ENCODE measurements at regions not wholly inside any gene's neighbourhood (a gene's known extent, or its start where the extent isn't known, plus 50 kb on each side); places are given as distances from the start of the nearest gene placed in this dataset.

- TF ChIP-seq CTCF (IDR thresholded peaks at IDR 0.05), result no peak
- TF ChIP-seq POLR2AphosphoS5 (IDR thresholded peaks at IDR 0.05), result no peak
- TF ChIP-seq EP300 (IDR thresholded peaks at IDR 0.05), result no peak
- no peak for TF ChIP-seq POLR2A (IDR thresholded peaks at IDR 0.05)
Observed at GRCh38 chr10:131725581-131726069, 175.2 kb upstream of the PPP2R2D start.

All from gastroesophageal sphincter (tissue), 3 donors.